ENCODE measurements at regions not wholly inside any gene's neighbourhood (a gene's known extent, or its start where the extent isn't known, plus 50 kb on each side); places are given as distances from the start of the nearest gene placed in this dataset.
A peak's percentile ranks its signal among the peaks of the same experiment; 100 is the strongest.

DNA sequence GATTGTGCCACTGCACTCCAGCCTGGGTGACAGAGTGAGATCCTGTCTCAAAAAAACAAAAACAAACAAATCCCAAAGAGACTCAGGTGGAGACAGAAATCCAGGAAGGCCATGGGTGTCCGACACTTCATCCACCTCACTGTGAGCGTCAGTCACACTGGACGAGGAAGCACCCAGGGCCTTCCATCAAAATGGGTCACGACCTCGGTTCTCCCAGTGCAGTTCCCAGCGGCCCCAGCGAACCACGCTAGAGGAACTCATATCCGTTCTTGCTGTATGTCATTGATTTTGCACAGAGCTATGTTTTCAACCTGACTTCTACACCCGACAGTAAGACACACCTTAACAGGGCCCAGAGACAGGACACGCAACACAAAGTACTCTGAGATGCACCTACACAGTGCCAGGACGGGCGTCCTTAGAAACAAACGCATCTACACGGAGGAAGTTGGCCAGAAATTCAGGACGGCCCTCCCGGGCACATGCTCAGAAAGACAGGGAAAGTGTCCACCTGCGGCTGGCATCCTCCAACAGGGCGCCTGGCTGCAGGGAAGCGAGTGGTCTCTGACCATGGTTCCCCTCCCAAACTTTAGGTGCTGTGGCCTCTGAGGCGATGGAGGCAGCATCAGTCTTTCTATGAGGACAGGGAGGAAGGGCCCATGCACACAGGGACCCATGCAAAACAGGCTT, 410.5 kb downstream of the CTTN start:
- no peaks in the 10 kb centered on the region for H3K23me2 ChIP-seq (ENCODE audit: insufficient read length, low read depth, low read length, poor library complexity, severe bottlenecking)
- no peak overlapping the region for H2BK15ac ChIP-seq (ENCODE audit: low read depth, low read length)
- no CpG with 5 or more reads among the region's 21 CpGs for WGBS (ENCODE audit: extremely low coverage, insufficient read length, low lambda C conversion rate)
- no peak overlapping the region for H2AK5ac ChIP-seq (ENCODE audit: insufficient read length, low read length)
- H3K14ac ChIP-seq (ENCODE audit: insufficient read depth, low read length): no peak overlapping the region; the same call in 1 of the 2 replicates
- H3T11ph ChIP-seq (ENCODE audit: low read length): no peak overlapping the region
- H3K79me2 ChIP-seq (ENCODE audit: insufficient read depth, low read length): no peaks in the 10 kb centered on the region
- H2BK5ac ChIP-seq (ENCODE audit: insufficient read length, low read length): no peak overlapping the region
- no peak overlapping the region for H3K18ac ChIP-seq (ENCODE audit: insufficient read length, low read depth, low read length)
- no peaks in the 10 kb centered on the region for H3K9me3 Mint-ChIP-seq
- no peak overlapping the region for H2AFZ ChIP-seq (ENCODE audit: low read length)
- H2BK120ac ChIP-seq (ENCODE audit: low read depth, low read length, poor library complexity, severe bottlenecking): no peak overlapping the region
- H4K5ac ChIP-seq (ENCODE audit: insufficient read length, low read depth, low read length): no peak overlapping the region
- H3K27ac ChIP-seq (ENCODE audit: insufficient read length, low read depth, low read length): no peak overlapping the region
- no peaks in the 10 kb centered on the region for H3K4me1 Mint-ChIP-seq
- no peak overlapping the region for H3K4me3 Mint-ChIP-seq
- no peak overlapping the region for H2BK12ac ChIP-seq (ENCODE audit: insufficient read length, low read depth, low read length)
- H3K9ac ChIP-seq (ENCODE audit: extremely low read depth, insufficient read length, low read length): no peak overlapping the region
- peaks cover 3% of the 10 kb centered on the region for H4K20me1 ChIP-seq (ENCODE audit: control insufficient read depth, insufficient read depth, insufficient read length)
- H3K79me1 ChIP-seq (ENCODE audit: insufficient read depth, low read depth, low read length, poor library complexity, severe bottlenecking): no peaks in the 10 kb centered on the region
- H4K91ac ChIP-seq (ENCODE audit: insufficient read length, low read depth, low read length): no peak overlapping the region
- no peak overlapping the region for H3K23ac ChIP-seq (ENCODE audit: insufficient read length, low read depth, low read length)
- no peak overlapping the region for H2BK20ac ChIP-seq (ENCODE audit: low read depth, low read length, poor library complexity, severe bottlenecking)
- H3K27me3 ChIP-seq (ENCODE audit: insufficient read depth, low read length): no peaks in the 10 kb centered on the region
- peaks cover 9 to 18% (median 14%) of the 10 kb centered on the region in 3 experiments; a peak in 6 of 7 replicates for H3K36me3 Mint-ChIP-seq (ENCODE audit: insufficient read depth in 1 of 3, low read depth in 3 of 3)
- H3K56ac ChIP-seq (ENCODE audit: insufficient read length, low read depth, low read length): no peak overlapping the region
- no peaks in the 10 kb centered on the region for H3K4me1 ChIP-seq (ENCODE audit: insufficient read depth, low read length)
- DNase-seq: no peak
- no peaks in the 10 kb centered on the region for H3K9me3 ChIP-seq (ENCODE audit: control insufficient read depth, low read depth, low read length)
- TF ChIP-seq, protein P1, sequence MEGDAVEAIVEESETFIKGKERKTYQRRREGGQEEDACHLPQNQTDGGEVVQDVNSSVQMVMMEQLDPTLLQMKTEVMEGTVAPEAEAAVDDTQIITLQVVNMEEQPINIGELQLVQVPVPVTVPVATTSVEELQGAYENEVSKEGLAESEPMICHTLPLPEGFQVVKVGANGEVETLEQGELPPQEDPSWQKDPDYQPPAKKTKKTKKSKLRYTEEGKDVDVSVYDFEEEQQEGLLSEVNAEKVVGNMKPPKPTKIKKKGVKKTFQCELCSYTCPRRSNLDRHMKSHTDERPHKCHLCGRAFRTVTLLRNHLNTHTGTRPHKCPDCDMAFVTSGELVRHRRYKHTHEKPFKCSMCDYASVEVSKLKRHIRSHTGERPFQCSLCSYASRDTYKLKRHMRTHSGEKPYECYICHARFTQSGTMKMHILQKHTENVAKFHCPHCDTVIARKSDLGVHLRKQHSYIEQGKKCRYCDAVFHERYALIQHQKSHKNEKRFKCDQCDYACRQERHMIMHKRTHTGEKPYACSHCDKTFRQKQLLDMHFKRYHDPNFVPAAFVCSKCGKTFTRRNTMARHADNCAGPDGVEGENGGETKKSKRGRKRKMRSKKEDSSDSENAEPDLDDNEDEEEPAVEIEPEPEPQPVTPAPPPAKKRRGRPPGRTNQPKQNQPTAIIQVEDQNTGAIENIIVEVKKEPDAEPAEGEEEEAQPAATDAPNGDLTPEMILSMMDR (conservative IDR thresholded peaks at IDR 0.05): no peak
- peak overlapping the region in 1 of 3 experiments; percentile 15; a peak in 1 of 7 replicates for H3K27ac Mint-ChIP-seq
- H3K4ac ChIP-seq (ENCODE audit: low read depth, low read length): no peak overlapping the region
- H3K27me3 Mint-ChIP-seq (ENCODE audit: low read depth): no peaks in the 10 kb centered on the region
- no peak overlapping the region for H4K8ac ChIP-seq (replicated peaks; ENCODE audit: insufficient read length, low read depth, low read length)
- no peak overlapping the region for H3K4me2 ChIP-seq (ENCODE audit: insufficient read depth, insufficient read length, low read length)
